Upper lobe of left lung (tissue), 4 donors: ENCODE measurements at regions not wholly inside any gene's neighbourhood (a gene's known extent, or its start where the extent isn't known, plus 50 kb on each side); places are given as distances from the start of the nearest gene placed in this dataset.

Experiments
- EP300 ChIP-seq, 4 donors: sonication (generic); formaldehyde crosslinking; IDR thresholded peaks; one replicate each; pipeline ENCODE4 v1.5.1; 2017; ENCODE audit warnings: antibody characterized with exemption in 4 of 4, control low read depth in 2 of 4
- POLR2A ChIP-seq, 4 donors: fragments of 450-650 bp; IDR thresholded peaks; one replicate each; pipeline ENCODE4 v1.5.1; 2016 to 2017; ENCODE audit warnings: antibody characterized with exemption in 4 of 4, mild to moderate bottlenecking in 2 of 4
- POLR2AphosphoS5 ChIP-seq, 2 donors: sonication (generic); formaldehyde crosslinking; IDR thresholded peaks; one replicate each; pipeline ENCODE4 v1.5.1; 2017; ENCODE audit warnings: antibody characterized with exemption in 2 of 2
- TF ChIP-seq, protein P1 (sequence below), 6 experiments: fragments of 450-650 bp in 4 of 6; fragments of 200-600 bp in 2 of 6; sonication (generic) in 2 of 6; IDR thresholded peaks; one replicate each; pipeline ENCODE4 v1.5.1; 2016 to 2019; ENCODE audit warnings: antibody characterized with exemption in 6 of 6

GRCh38 chr7:97555857-97556421 is 175.9 kb upstream of the TAC1 start:
- TF ChIP-seq, protein P1, sequence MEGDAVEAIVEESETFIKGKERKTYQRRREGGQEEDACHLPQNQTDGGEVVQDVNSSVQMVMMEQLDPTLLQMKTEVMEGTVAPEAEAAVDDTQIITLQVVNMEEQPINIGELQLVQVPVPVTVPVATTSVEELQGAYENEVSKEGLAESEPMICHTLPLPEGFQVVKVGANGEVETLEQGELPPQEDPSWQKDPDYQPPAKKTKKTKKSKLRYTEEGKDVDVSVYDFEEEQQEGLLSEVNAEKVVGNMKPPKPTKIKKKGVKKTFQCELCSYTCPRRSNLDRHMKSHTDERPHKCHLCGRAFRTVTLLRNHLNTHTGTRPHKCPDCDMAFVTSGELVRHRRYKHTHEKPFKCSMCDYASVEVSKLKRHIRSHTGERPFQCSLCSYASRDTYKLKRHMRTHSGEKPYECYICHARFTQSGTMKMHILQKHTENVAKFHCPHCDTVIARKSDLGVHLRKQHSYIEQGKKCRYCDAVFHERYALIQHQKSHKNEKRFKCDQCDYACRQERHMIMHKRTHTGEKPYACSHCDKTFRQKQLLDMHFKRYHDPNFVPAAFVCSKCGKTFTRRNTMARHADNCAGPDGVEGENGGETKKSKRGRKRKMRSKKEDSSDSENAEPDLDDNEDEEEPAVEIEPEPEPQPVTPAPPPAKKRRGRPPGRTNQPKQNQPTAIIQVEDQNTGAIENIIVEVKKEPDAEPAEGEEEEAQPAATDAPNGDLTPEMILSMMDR (IDR thresholded peaks at IDR 0.05) = no peak
- TF ChIP-seq POLR2A (IDR thresholded peaks at IDR 0.05) (no peak), POLR2AphosphoS5 (IDR thresholded peaks at IDR 0.05) (no peak), EP300 (IDR thresholded peaks at IDR 0.05) (no peak)
